ENCODE measurements at regions not wholly inside any gene's neighbourhood (a gene's known extent, or its start where the extent isn't known, plus 50 kb on each side); places are given as distances from the start of the nearest gene placed in this dataset.

DNA sequence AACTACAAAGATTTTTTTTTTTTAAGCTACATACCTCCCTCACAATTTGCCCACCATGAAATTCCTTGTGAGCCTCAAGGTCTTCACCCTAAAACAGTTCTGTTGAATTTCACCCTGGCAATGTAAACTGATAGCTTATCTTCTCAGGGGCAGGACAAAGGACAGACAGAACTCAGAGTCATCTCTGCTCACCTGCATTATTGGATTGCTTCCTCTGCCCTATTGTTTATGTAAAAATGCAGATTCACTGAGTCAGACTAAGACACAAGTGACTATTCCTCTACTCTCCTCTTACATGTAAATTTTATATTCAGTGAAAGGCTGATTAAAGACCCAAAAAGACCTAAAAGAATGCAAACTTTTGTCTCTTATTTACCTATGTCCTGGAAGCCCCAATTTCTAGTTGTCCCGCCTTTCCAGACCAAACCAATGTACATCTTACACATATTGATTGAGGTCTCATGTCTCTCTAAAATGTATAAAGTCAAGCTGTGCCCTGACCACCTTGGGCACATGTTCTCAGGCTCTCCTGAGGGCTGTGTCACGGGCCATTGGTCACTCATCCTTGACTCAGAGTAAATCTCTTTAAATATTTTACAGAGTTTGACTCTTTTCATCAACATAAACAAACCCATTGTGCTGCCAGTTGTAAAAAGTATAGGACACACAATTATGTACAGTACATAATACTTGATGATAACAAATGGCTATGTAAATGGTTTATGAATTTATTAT lies 440.2 kb downstream of the HTR7 start:
- peak in 1 of 2 experiments; percentile 41 for DNase-seq (ENCODE audit: low read depth in 1 of 2, low spot score in 2 of 2)
- no peaks in the 10 kb centered on the region for H3K9me3 ChIP-seq (replicated peaks)
- H3K4me1 ChIP-seq (replicated peaks) = peaks cover 34% of the 10 kb centered on the region
- no peaks in the 10 kb centered on the region for H3K27me3 ChIP-seq (replicated peaks)
- H3K36me3 ChIP-seq = no peaks in the 10 kb centered on the region
- H3K27ac ChIP-seq = peak overlapping the region; percentile 39
- H3K4me3 ChIP-seq = no peak overlapping the region

DNA sequence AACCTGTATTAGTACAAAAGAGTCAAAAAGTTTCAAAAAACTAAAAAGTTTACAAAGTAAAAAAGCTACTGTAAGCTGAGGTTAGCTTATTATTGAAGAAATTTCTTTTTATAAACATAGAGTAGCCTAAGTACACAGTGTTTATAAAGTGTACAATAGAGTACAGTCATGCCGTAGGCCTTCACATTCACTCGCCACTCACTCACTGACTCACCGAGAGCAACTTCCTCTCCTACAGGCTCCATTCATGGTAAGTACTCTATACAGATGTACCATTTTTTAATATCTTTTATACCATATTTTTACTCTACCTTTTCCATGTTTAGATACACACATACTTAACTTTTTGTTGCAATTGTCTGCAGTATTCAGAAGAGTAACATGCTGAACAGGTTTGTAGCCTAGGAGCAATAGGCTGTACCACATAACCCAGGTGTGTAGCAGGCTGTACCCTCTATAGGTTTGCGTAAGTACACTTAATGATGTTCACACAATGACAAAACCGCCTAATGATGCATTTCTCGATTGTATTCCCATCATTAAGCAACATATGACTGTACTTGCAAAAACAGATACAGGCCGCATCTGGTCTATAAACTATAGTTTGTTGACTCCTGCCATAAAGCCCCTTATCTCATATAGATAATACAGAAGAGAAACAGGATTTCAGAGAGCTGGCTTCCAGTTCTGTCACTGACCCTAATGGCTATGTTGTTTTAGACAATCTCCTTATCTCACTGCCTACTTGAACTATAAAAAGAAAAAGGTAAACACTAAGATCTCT lies 438.8 kb downstream of the HTR7 start:
- Histone ChIP-seq H3K36me3 (no peaks in the 10 kb centered on the region), H3K27me3 (replicated peaks) (no peaks in the 10 kb centered on the region), H3K27ac (peak overlapping the region; percentile 77), H3K9me3 (replicated peaks) (no peaks in the 10 kb centered on the region), H3K4me3 (no peak overlapping the region), H3K4me1 (replicated peaks) (peaks cover 29% of the 10 kb centered on the region)
- peak; percentile 76 to 86 for DNase-seq (ENCODE audit: low read depth in 1 of 2, low spot score in 2 of 2)

DNA sequence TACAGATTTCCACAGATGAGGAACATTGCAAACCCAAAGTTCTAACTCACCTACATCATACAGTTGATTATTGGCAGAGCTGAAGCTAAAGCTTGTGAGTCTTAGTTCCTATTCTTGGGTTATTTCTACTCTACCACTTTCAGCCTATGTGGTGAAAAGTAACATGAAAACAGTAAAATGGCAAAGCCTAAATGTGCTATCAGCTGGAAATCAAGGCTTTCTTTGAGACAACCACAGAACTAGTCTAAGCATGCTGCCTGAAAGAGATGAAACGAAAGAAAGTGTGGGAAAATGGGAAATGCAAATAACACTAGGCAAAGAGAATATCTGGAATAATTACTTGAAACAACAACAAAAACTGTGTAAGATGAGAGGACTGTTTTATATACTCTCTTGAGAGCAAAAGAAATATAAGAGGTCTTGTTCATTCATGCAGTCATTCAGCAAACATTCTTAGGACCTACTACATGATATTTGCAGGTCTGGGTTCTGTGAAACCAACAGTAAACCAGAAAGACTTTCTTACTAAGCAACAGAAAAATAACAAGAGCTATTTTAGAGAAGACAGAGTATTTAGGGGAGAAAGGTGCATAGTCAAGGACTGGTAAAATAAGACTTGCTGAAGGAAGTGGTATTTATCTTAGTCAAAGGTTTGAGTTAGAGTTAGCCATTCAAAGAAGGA lies 437.1 kb downstream of the HTR7 start:
- no peak for DNase-seq (ENCODE audit: low read depth in 1 of 2, low spot score in 2 of 2)
- H3K36me3 ChIP-seq = no peaks in the 10 kb centered on the region
- H3K4me1 ChIP-seq (replicated peaks) = peaks cover 44% of the 10 kb centered on the region
- H3K4me3 ChIP-seq = no peak overlapping the region
- H3K27me3 ChIP-seq (replicated peaks) = no peaks in the 10 kb centered on the region
- no peak overlapping the region for H3K27ac ChIP-seq
- no peaks in the 10 kb centered on the region for H3K9me3 ChIP-seq (replicated peaks)

DNA sequence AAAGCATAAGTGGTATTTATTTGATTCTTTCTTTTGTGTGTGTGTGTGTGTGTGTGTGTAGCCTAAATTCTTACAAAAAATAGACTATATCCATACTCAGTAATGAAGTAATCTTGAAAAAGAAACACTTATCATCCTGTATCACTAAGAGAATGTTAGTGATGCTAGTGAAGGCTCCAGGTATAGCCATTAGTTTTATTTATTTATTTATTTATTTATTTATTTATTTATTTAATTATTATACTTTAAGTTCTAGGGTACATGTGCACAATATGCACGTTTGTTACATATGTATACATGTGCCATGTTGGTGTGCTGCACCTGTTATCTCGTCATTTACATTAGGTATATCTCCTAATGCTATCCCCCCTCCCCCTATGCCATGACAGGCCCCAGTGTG lies 436.0 kb downstream of the HTR7 start:
- Histone ChIP-seq H3K27me3 (replicated peaks) (no peaks in the 10 kb centered on the region), H3K4me1 (replicated peaks) (peaks cover 41% of the 10 kb centered on the region), H3K4me3 (no peak overlapping the region), H3K36me3 (no peaks in the 10 kb centered on the region), H3K27ac (no peak overlapping the region), H3K9me3 (replicated peaks) (no peaks in the 10 kb centered on the region)
- no peak for DNase-seq (ENCODE audit: low read depth in 1 of 2, low spot score in 2 of 2)

DNA sequence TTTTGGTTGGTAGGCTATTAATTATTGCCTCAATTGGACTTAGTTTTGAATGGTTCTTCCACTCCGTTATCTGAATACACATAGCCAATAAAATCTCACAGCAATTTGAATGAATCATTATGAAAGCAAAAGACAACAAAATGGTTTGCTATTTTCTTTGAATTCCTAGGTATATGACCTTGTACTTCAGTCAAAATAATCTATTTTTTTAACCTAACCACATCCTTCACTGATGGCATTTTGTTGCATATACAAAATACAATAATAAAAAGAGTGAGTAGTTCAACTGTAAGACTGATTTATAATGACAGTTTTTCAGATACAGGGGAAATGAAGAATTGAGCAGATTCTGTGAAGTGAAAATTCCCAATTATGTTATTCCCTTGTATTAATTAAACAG lies 433.1 kb downstream of the HTR7 start:
- Histone ChIP-seq H3K36me3 (no peaks in the 10 kb centered on the region), H3K4me3 (no peak overlapping the region), H3K27me3 (replicated peaks) (no peaks in the 10 kb centered on the region), H3K4me1 (replicated peaks) (peaks cover 15% of the 10 kb centered on the region), H3K9me3 (replicated peaks) (no peaks in the 10 kb centered on the region), H3K27ac (peak overlapping the region; percentile 43)
- DNase-seq (ENCODE audit: low read depth in 1 of 2, low spot score in 2 of 2) = peak in 1 of 2 experiments; percentile 62

DNA sequence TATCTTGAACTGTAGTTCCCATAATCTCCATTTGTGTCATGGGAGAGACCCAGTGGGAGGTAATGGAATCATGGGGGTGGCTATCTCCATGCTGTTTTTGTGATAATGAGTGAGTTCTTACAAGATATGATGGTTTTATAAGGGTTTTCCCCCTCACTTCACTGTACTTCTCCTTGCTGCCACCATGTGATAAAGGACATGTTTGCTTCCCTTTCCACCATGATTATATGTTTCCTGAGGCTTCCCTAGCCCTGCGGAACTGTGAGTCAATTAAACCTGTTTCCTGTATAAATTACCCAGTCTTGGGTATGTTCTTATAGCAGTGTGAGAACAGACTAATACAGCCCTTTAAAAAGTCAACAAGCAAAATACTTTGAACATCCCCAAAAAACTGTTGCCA lies 427.7 kb downstream of the HTR7 start:
- DNase-seq (ENCODE audit: low read depth in 1 of 2, low spot score in 2 of 2) = no peak
- peaks cover 3% of the 10 kb centered on the region for H3K4me1 ChIP-seq (replicated peaks)
- no peak overlapping the region for H3K27ac ChIP-seq
- no peaks in the 10 kb centered on the region for H3K9me3 ChIP-seq (replicated peaks)
- H3K4me3 ChIP-seq = no peak overlapping the region
- H3K27me3 ChIP-seq (replicated peaks) = no peaks in the 10 kb centered on the region
- no peaks in the 10 kb centered on the region for H3K36me3 ChIP-seq

DNA sequence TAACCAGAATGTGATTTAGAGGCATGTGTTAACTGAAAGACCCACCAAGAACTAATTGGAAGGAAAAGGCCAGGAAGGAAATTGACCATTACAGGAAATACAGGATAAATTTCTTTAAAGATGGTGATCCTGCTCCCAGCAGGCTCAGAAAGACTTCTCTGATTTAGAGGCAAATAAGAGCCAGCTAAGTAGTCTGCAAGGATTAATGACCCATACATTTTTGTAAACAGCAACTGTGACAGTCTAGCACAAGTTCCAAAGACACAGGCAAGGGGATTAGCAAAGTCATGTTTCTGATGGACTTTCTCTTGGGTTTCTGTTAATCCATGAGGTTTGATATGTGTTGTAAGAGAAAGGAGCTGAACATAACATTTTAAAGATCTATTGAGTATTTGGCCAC lies 425.0 kb downstream of the HTR7 start:
- no peaks in the 10 kb centered on the region for H3K9me3 ChIP-seq (replicated peaks)
- no peaks in the 10 kb centered on the region for H3K4me1 ChIP-seq (replicated peaks)
- H3K27ac ChIP-seq = no peak overlapping the region
- H3K27me3 ChIP-seq (replicated peaks) = no peaks in the 10 kb centered on the region
- no peak overlapping the region for H3K4me3 ChIP-seq
- no peaks in the 10 kb centered on the region for H3K36me3 ChIP-seq
- DNase-seq (ENCODE audit: low read depth in 1 of 2, low spot score in 2 of 2) = no peak

DNA sequence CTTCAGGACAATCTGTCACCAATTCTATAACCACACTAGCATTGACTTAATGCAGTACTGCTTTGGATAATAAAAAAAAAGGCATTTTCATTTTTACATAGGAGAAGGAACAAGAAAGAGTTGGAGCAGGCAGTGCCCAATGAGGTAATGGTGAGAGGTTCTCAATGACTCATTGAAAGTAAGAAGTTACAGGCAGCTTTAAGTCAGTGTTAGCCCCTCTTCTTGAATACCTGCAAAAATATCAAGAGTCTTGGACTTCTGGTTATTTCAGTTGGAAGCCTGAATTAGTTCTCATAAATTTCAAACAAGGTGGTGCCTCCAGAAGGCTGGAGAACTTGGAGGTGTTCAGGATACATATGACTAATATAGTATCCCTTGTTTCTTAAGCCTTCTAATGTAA lies 422.5 kb downstream of the HTR7 start:
- DNase-seq (ENCODE audit: low read depth in 1 of 2, low spot score in 2 of 2) = no peak
- no peaks in the 10 kb centered on the region for H3K36me3 ChIP-seq
- no peak overlapping the region for H3K27ac ChIP-seq
- H3K27me3 ChIP-seq (replicated peaks) = no peaks in the 10 kb centered on the region
- no peak overlapping the region for H3K4me3 ChIP-seq
- H3K4me1 ChIP-seq (replicated peaks) = no peaks in the 10 kb centered on the region
- no peaks in the 10 kb centered on the region for H3K9me3 ChIP-seq (replicated peaks)

DNA sequence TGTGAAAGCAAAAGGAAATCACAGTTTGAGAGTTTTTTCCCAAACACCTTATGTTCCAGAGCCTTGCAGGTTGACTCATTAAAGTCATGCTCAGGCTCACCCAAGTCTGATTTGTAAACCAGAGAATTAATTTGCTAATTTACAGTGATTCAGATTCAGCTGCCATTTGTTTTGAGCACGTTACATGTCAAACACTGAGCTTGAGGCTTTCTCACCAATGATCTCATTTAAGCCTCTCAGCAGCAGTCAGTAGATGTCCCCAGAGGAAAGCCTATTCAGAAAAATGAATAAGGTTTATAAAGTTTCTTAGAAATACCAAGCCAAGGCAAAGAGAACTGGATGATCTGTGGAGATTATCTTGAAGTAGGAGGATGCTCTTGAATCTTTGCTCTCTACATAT lies 420.4 kb downstream of the HTR7 start:
- H3K27me3 ChIP-seq (replicated peaks) = no peaks in the 10 kb centered on the region
- no peaks in the 10 kb centered on the region for H3K36me3 ChIP-seq
- no peak overlapping the region for H3K4me3 ChIP-seq
- 0 out of 2 replicates have a peak, but pooled peaks cover 4% of the 10 kb centered on the region for H3K9me3 ChIP-seq (replicated peaks)
- H3K4me1 ChIP-seq (replicated peaks) = no peaks in the 10 kb centered on the region
- H3K27ac ChIP-seq = no peak overlapping the region
- DNase-seq (ENCODE audit: low read depth in 1 of 2, low spot score in 2 of 2) = no peak

DNA sequence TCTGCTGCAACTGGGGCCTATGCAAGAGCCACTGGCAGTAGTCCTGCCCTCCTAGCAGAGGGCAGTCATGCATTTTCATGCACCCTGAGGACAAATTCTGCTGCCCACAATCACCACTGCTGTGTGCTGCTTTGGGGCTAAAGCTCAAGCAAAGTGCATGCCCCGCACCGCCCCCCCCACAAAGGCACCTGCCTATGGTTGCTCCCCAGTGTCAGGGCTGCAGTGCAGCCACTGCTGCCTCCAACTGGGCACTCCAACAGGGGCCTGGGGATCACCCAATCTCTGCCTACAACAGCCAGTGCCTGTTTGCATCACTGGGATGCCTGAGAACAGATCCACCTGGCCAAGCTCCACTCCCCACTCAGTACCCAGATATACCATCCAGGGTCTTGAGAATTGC lies 417.0 kb downstream of the HTR7 start:
- DNase-seq (ENCODE audit: low read depth in 1 of 2, low spot score in 2 of 2) = no peak
- H3K27me3 ChIP-seq (replicated peaks) = no peaks in the 10 kb centered on the region
- no peaks in the 10 kb centered on the region for H3K36me3 ChIP-seq
- H3K27ac ChIP-seq = no peak overlapping the region
- H3K4me3 ChIP-seq = no peak overlapping the region
- no peaks in the 10 kb centered on the region; the same call in 1 of the 2 replicates for H3K4me1 ChIP-seq (replicated peaks)
- H3K9me3 ChIP-seq (replicated peaks) = 0 out of 2 replicates have a peak, but pooled peaks cover 4% of the 10 kb centered on the region

DNA sequence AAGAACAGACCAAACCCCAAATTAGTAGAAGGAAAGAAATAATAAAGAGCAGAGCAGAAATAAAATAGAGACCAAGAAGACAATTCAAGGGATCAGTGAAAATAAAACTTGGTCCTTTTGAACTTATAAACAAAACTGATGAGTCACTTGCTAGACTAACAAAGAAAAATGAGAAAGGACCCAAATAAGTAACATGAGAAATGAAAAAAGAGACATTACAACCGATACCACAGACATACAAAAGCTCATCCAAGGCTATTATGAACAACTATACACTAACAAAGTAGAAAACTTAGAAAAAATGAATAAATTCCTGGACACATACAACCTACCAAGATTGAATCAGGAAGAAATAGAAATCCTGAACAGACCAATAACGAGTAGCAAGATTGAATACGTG lies 414.5 kb downstream of the HTR7 start:
- Histone ChIP-seq H3K9me3 (replicated peaks) (0 out of 2 replicates have a peak, but pooled peaks cover 4% of the 10 kb centered on the region), H3K4me1 (replicated peaks) (no peaks in the 10 kb centered on the region; the same call in 1 of the 2 replicates)
- DNase-seq (ENCODE audit: low read depth in 1 of 2, low spot score in 2 of 2) = peak in 1 of 2 experiments; percentile 39

DNA sequence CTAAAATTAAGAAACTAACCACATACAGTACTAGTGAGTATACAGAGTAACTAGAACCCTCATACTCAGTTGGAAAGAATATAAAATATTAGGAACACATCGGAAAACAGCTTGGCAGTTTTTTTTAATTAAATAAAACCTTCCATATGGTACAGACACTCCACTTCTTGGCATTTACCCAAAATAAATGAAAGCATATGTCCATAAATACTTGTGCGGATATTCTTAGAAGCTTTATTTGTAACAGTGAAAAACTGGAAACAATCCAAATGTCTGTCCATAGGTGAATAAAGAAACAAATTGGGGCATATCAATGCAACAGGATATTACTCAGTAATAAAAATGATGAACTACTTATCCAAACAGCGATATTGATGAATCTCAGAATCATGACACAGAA lies 410.0 kb downstream of the HTR7 start:
- no peak for DNase-seq (ENCODE audit: low read depth in 1 of 2, low spot score in 2 of 2)
- H3K4me3 ChIP-seq = no peak overlapping the region
- H3K4me1 ChIP-seq (replicated peaks) = peaks cover 7% of the 10 kb centered on the region; the same call in 1 of the 2 replicates
- H3K9me3 ChIP-seq (replicated peaks) = no peaks in the 10 kb centered on the region
- H3K27ac ChIP-seq = no peak overlapping the region
- H3K27me3 ChIP-seq (replicated peaks) = no peaks in the 10 kb centered on the region
- H3K36me3 ChIP-seq = no peaks in the 10 kb centered on the region

More for the DNA sequence above, 414.5 kb downstream of the HTR7 start:
- no peak overlapping the region for H3K4me3 ChIP-seq
- H3K36me3 ChIP-seq = no peaks in the 10 kb centered on the region
- H3K27ac ChIP-seq = no peak overlapping the region
- no peaks in the 10 kb centered on the region for H3K27me3 ChIP-seq (replicated peaks)

DNA sequence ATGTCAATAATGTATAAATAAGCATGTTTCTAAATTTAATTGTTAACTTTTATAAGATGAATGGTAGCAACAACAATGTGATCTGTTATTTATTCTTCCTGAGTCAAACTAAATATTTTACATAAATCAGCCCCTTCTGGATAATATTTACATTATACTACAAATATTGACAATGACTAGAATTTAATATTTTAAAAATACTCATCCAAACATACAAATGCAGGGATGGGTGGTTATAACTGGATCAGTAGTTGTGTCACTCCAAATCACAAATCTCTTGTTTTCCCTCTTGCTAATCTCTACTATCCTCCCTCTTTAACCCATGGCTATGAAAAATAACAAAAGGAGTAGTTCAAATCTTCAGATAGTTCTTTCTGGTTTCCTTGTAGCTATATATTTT lies 407.0 kb downstream of the HTR7 start:
- Histone ChIP-seq H3K4me3 (no peak overlapping the region), H3K27me3 (replicated peaks) (no peaks in the 10 kb centered on the region), H3K9me3 (replicated peaks) (no peaks in the 10 kb centered on the region), H3K27ac (no peak overlapping the region), H3K36me3 (no peaks in the 10 kb centered on the region), H3K4me1 (replicated peaks) (0 out of 2 replicates have a peak, but pooled peaks cover 7% of the 10 kb centered on the region)
- DNase-seq (ENCODE audit: low read depth in 1 of 2, low spot score in 2 of 2) = no peak

DNA sequence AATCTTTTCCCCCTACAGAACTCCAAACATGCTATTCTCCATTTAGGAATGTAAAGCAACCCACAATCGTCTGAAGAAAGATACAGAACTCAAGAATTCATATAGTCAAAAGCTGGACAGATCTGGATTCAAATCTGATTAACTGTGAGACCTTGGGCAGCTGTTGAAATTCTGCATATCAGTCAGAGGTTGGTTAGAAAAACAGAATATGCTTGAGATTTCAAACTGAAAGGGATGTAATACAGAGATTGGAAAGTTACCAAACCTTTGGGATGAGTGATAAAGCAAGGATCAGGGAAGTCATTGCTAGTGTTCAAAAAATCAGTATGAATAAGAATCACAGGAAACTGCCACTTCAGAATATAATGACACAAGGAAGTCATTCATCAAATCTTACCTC lies 406.6 kb downstream of the HTR7 start:
- Histone ChIP-seq H3K27me3 (replicated peaks) (no peaks in the 10 kb centered on the region), H3K27ac (no peak overlapping the region), H3K9me3 (replicated peaks) (no peaks in the 10 kb centered on the region), H3K36me3 (no peaks in the 10 kb centered on the region), H3K4me1 (replicated peaks) (0 out of 2 replicates have a peak, but pooled peaks cover 7% of the 10 kb centered on the region), H3K4me3 (no peak overlapping the region)
- peak in 1 of 2 experiments; percentile 13 for DNase-seq (ENCODE audit: low read depth in 1 of 2, low spot score in 2 of 2)

All from SJSA1 (cell line).